HEK293 (cell line): ENCODE measurements at regions not wholly inside any gene's neighbourhood (a gene's known extent, or its start where the extent isn't known, plus 50 kb on each side); places are given as distances from the start of the nearest gene placed in this dataset.

ENCODE experiments used
- CTCF ChIA-PET: fragments of 350-600 bp; formaldehyde crosslinking; extraction: SDS; loops from one replicate; lab custom pipeline; 2021; ENCODE audit warnings: antibody characterized with exemption; lab: Yijun Ruan, JAX
- POLR2A ChIA-PET: fragments of 300-600 bp; formaldehyde crosslinking; extraction: SDS; loops from one replicate; lab custom pipeline; 2020; ENCODE audit warnings: antibody characterized with exemption, inconsistent platforms; lab: Yijun Ruan, JAX
- H3K27ac ChIP-seq: fragments of 200-500 bp; sonication (Bioruptor generic); 2 replicates; pipeline ENCODE4 v1.5.1; 2014; ENCODE audit warnings: low read depth, low read length, control low read depth, inconsistent platforms; ENCODE audit errors: extremely low read depth
- H3K36me3 ChIP-seq, 2 experiments: fragments of 200-500 bp in 1 of 2; sonication (Bioruptor generic) in 1 of 2; 1 replicate in 1 of 2; 2 replicates in 1 of 2; pipeline ENCODE4 v1.5.1; 2014 to 2017; ENCODE audit warnings: inconsistent platforms in 2 of 2, low read length in 2 of 2; ENCODE audit not compliant: control insufficient read depth in 2 of 2, insufficient read depth in 1 of 2
- H3K4me1 ChIP-seq: fragments of 200-500 bp; sonication (Bioruptor generic); 2 replicates; pipeline ENCODE4 v1.5.1; 2014; ENCODE audit warnings: mild to moderate bottlenecking, low read length, inconsistent platforms; ENCODE audit not compliant: control insufficient read depth, insufficient read depth
- H3K4me3 ChIP-seq: 2 replicates; pipeline ENCODE4 v1.5.1; 2011; ENCODE audit warnings: low read depth, mild to moderate bottlenecking, control low read depth, low read length, moderate library complexity
- H3K9me3 ChIP-seq: fragments of 200-500 bp; sonication (Bioruptor generic); 2 replicates; pipeline ENCODE4 v1.5.1; 2014; ENCODE audit warnings: low read depth, low read length, inconsistent platforms; ENCODE audit not compliant: control insufficient read depth, insufficient read depth
- ATF2 ChIP-seq: fragments of 450-650 bp; formaldehyde crosslinking; IDR thresholded peaks from 2 replicates; pipeline ENCODE4 v1.5.1; 2016; ENCODE audit warnings: missing biosample characterization, missing genetic modification characterization, low read depth
- BCL11B ChIP-seq: fragments of 450-650 bp; formaldehyde crosslinking; IDR thresholded peaks from 2 replicates; pipeline ENCODE4 v1.5.1; 2016; ENCODE audit warnings: low read depth, missing biosample characterization, missing genetic modification characterization
- GLIS2 ChIP-seq: fragments of 450-650 bp; formaldehyde crosslinking; IDR thresholded peaks from 2 replicates; pipeline ENCODE4 v1.5.1; 2016; ENCODE audit warnings: missing biosample characterization, missing genetic modification characterization
- KLF17 ChIP-seq: fragments of 450-650 bp; formaldehyde crosslinking; IDR thresholded peaks from 2 replicates; pipeline ENCODE4 v1.5.1; 2016; ENCODE audit warnings: missing biosample characterization, missing genetic modification characterization
- SETDB1 ChIP-seq: IDR thresholded peaks from one replicate; pipeline ENCODE4 v1.6.1; 2017; ENCODE audit warnings: mild to moderate bottlenecking, low read length, moderate library complexity, mixed read lengths; ENCODE audit not compliant: insufficient read length
- TSHZ1 ChIP-seq: fragments of 450-650 bp; formaldehyde crosslinking; IDR thresholded peaks from 2 replicates; pipeline ENCODE4 v1.5.1; 2016; ENCODE audit warnings: missing biosample characterization, missing genetic modification characterization, borderline replicate concordance
- ZBTB17 ChIP-seq: fragments of 450-650 bp; formaldehyde crosslinking; IDR thresholded peaks from 2 replicates; pipeline ENCODE4 v1.5.1; 2016; ENCODE audit warnings: missing biosample characterization, missing genetic modification characterization
- ZBTB20 ChIP-seq: fragments of 450-650 bp; formaldehyde crosslinking; IDR thresholded peaks from 2 replicates; pipeline ENCODE4 v1.5.1; 2016; ENCODE audit warnings: missing biosample characterization, missing genetic modification characterization
- ZBTB44 ChIP-seq: fragments of 450-650 bp; IDR thresholded peaks from 2 replicates; pipeline ENCODE4 v1.5.1; 2018; ENCODE audit warnings: missing biosample characterization, mild to moderate bottlenecking, missing genetic modification characterization
- ZBTB48 ChIP-seq: fragments of 450-650 bp; formaldehyde crosslinking; IDR thresholded peaks from 2 replicates; pipeline ENCODE4 v1.5.1; 2016; ENCODE audit warnings: missing biosample characterization, missing genetic modification characterization
- ZFHX2 ChIP-seq: fragments of 450-650 bp; formaldehyde crosslinking; conservative IDR thresholded peaks from 2 replicates; pipeline ENCODE4 v1.5.1; 2016; ENCODE audit warnings: missing biosample characterization, missing genetic modification characterization
- ZNF132 ChIP-seq: fragments of 450-650 bp; formaldehyde crosslinking; IDR thresholded peaks from 2 replicates; pipeline ENCODE4 v1.5.1; 2017; ENCODE audit warnings: missing biosample characterization, missing genetic modification characterization, borderline replicate concordance
- ZNF19 ChIP-seq: fragments of 450-650 bp; formaldehyde crosslinking; IDR thresholded peaks from 2 replicates; pipeline ENCODE4; 2016; ENCODE audit warnings: missing biosample characterization, missing genetic modification characterization, low read depth
- ZNF280C ChIP-seq: fragments of 450-650 bp; formaldehyde crosslinking; IDR thresholded peaks from 2 replicates; pipeline ENCODE4 v1.5.1; 2016; ENCODE audit warnings: missing biosample characterization, missing genetic modification characterization
- ZNF426 ChIP-seq: fragments of 450-650 bp; formaldehyde crosslinking; IDR thresholded peaks from 2 replicates; pipeline ENCODE4 v1.5.1; 2017; ENCODE audit warnings: missing biosample characterization, missing genetic modification characterization, mild to moderate bottlenecking, inconsistent platforms, moderate library complexity
- ZNF548 ChIP-seq: fragments of 450-650 bp; formaldehyde crosslinking; IDR thresholded peaks from 2 replicates; pipeline ENCODE4 v1.5.1; 2016; ENCODE audit warnings: missing biosample characterization, missing genetic modification characterization
- ZNF670 ChIP-seq: fragments of 450-650 bp; formaldehyde crosslinking; IDR thresholded peaks from 2 replicates; pipeline ENCODE4 v1.5.1; 2016; ENCODE audit warnings: missing biosample characterization, missing genetic modification characterization, low read depth
- ZNF701 ChIP-seq: fragments of 450-650 bp; formaldehyde crosslinking; IDR thresholded peaks from 2 replicates; pipeline ENCODE4 v1.5.1; 2016; ENCODE audit warnings: missing biosample characterization, missing genetic modification characterization
- ZSCAN5A ChIP-seq: fragments of 450-650 bp; formaldehyde crosslinking; IDR thresholded peaks from 2 replicates; pipeline ENCODE4 v1.5.1; 2016; ENCODE audit warnings: missing biosample characterization, missing genetic modification characterization

GRCh38 chr6:139520321-139520768 is 145.9 kb upstream of the CITED2 start:
- H3K27ac ChIP-seq: no peak overlapping the region
- H3K36me3 ChIP-seq: no peaks in the 10 kb centered on the region
- TF ChIP-seq ATF2 (0 out of 2 replicates have a peak, but pooled peaks have one; percentile 17), ZBTB44 (tag by site-specific recombination) (no peak)
- TF ChIP-seq, all 188 proteins: peak for 1
- ChIA-PET CTCF (no interaction called here), POLR2A (no interaction called here)
- no peaks in the 10 kb centered on the region for H3K4me1 ChIP-seq
- no peak overlapping the region for H3K4me3 ChIP-seq
- H3K9me3 ChIP-seq: no peaks in the 10 kb centered on the region

GRCh38 chr6:139519571-139520031 is 145.2 kb upstream of the CITED2 start:
- POLR2A ChIA-PET: no interaction called here
- no peaks in the 10 kb centered on the region for H3K36me3 ChIP-seq
- no peaks in the 10 kb centered on the region for H3K9me3 ChIP-seq
- H3K4me1 ChIP-seq: no peaks in the 10 kb centered on the region
- H3K4me3 ChIP-seq: no peak overlapping the region
- no peak overlapping the region for H3K27ac ChIP-seq
- CTCF ChIA-PET: interaction anchor here (0.6 kb wide), 1 partner anchor 825 kb away, joined by 3 read pairs; no protein-coding TSS in a partner anchor
- TF ChIP-seq GLIS2 (no peak), ZNF426 (tag by site-specific recombination) (no peak), BCL11B (tag by site-specific recombination) (no peak), ZBTB48 (tag by site-specific recombination) (no peak), SETDB1 (no peak), KLF17 (tag by site-specific recombination) (no peak), ZSCAN5A (no peak), TSHZ1 (no peak), ZBTB17 (tag by site-specific recombination) (no peak), ZNF19 (tag by site-specific recombination) (no peak), ZBTB20 (tag by site-specific recombination) (no peak), ZFHX2 (tag by site-specific recombination) (no peak), ZNF701 (tag by site-specific recombination) (no peak), ZNF132 (tag by site-specific recombination) (no peak), ZNF280C (no peak), ZNF548 (tag by site-specific recombination) (no peak), ZNF670 (tag by site-specific recombination) (no peak)
